ENCODE measurements at regions not wholly inside any gene's neighbourhood (a gene's known extent, or its start where the extent isn't known, plus 50 kb on each side); places are given as distances from the start of the nearest gene placed in this dataset.

GRCh38 chr12:107229827-107230226, 136.5 kb upstream of the CRY1 start:
- no peak overlapping the region for H3K4me3 ChIP-seq (ENCODE audit: low read length in 2 of 2)
- no peak for DNase-seq
- H3K9me3 ChIP-seq (ENCODE audit: control insufficient read depth, low read length): no peaks in the 10 kb centered on the region
- H3K27me3 ChIP-seq (ENCODE audit: control insufficient read depth in 1 of 2, insufficient read depth in 2 of 2, low read length in 1 of 2): peaks cover 0 to 4% of the 10 kb centered on the region in 2 donors
- WGBS, 2 donors: 74 to 80% methylated on average over 5 of the region's 5 CpGs
- intact Hi-C loops (cut with DNase I): no loop called here
- no peak overlapping the region for H3K27ac ChIP-seq (ENCODE audit: low read depth in 1 of 2, low read length in 2 of 2)
- no peak for ATAC-seq (ENCODE audit: low FRiP score)
- no peaks in the 10 kb centered on the region for H3K4me1 ChIP-seq (ENCODE audit: control insufficient read depth in 1 of 2, insufficient read depth in 2 of 2, low read length in 2 of 2)
- no peaks in the 10 kb centered on the region for H3K36me3 ChIP-seq (ENCODE audit: control insufficient read depth in 1 of 2, insufficient read depth in 2 of 2, low read length in 1 of 2)

- 86 to 87% methylated on average over 11 of the region's 11 CpGs for WGBS, 2 donors
- Histone ChIP-seq H3K4me3 (ENCODE audit: low read length in 2 of 2) (no peak overlapping the region), H3K4me1 (ENCODE audit: control insufficient read depth in 1 of 2, insufficient read depth in 2 of 2, low read length in 2 of 2) (no peaks in the 10 kb centered on the region), H3K27me3 (ENCODE audit: control insufficient read depth in 1 of 2, insufficient read depth in 2 of 2, low read length in 1 of 2) (peaks cover 3 to 4% of the 10 kb centered on the region in 2 donors), H3K36me3 (ENCODE audit: control insufficient read depth in 1 of 2, insufficient read depth in 2 of 2, low read length in 1 of 2) (no peaks in the 10 kb centered on the region), H3K27ac (ENCODE audit: low read depth in 1 of 2, low read length in 2 of 2) (no peak overlapping the region), H3K9me3 (ENCODE audit: control insufficient read depth, low read length) (no peaks in the 10 kb centered on the region)
- intact Hi-C loops (cut with DNase I): no loop called here
- DNase-seq (no peak), ATAC-seq (ENCODE audit: low FRiP score) (no peak)
Measured at GRCh38 chr12:107231303-107231702, 138.0 kb upstream of the CRY1 start.

- ATAC-seq (ENCODE audit: low FRiP score) (no peak), DNase-seq (no peak)
- Histone ChIP-seq H3K4me3 (ENCODE audit: low read length in 2 of 2) (no peak overlapping the region), H3K27ac (ENCODE audit: low read depth in 1 of 2, low read length in 2 of 2) (no peak overlapping the region), H3K4me1 (ENCODE audit: control insufficient read depth in 1 of 2, insufficient read depth in 2 of 2, low read length in 2 of 2) (no peaks in the 10 kb centered on the region), H3K27me3 (ENCODE audit: control insufficient read depth in 1 of 2, insufficient read depth in 2 of 2, low read length in 1 of 2) (peaks cover 3 to 4% of the 10 kb centered on the region in 2 donors), H3K9me3 (ENCODE audit: control insufficient read depth, low read length) (no peaks in the 10 kb centered on the region), H3K36me3 (ENCODE audit: control insufficient read depth in 1 of 2, insufficient read depth in 2 of 2, low read length in 1 of 2) (no peaks in the 10 kb centered on the region)
- intact Hi-C loops (cut with DNase I): no loop called here
- WGBS, 2 donors: 88 to 89% methylated on average over 3 of the region's 3 CpGs
Measured at GRCh38 chr12:107233551-107233950, 140.2 kb upstream of the CRY1 start.

- DNase-seq: no peak
- no peaks in the 10 kb centered on the region for H3K9me3 ChIP-seq (ENCODE audit: control insufficient read depth, low read length)
- intact Hi-C loops (cut with DNase I): no loop called here
- H3K27ac ChIP-seq (ENCODE audit: low read depth in 1 of 2, low read length in 2 of 2): no peak overlapping the region
- 81 to 84% methylated on average over 2 of the region's 2 CpGs for WGBS, 2 donors
- H3K36me3 ChIP-seq (ENCODE audit: control insufficient read depth in 1 of 2, insufficient read depth in 2 of 2, low read length in 1 of 2): no peaks in the 10 kb centered on the region
- H3K4me3 ChIP-seq (ENCODE audit: low read length in 2 of 2): no peak overlapping the region
- ATAC-seq (ENCODE audit: low FRiP score): no peak
- no peaks in the 10 kb centered on the region for H3K4me1 ChIP-seq (ENCODE audit: control insufficient read depth in 1 of 2, insufficient read depth in 2 of 2, low read length in 2 of 2)
- peaks cover 3 to 5% of the 10 kb centered on the region in 2 donors for H3K27me3 ChIP-seq (ENCODE audit: control insufficient read depth in 1 of 2, insufficient read depth in 2 of 2, low read length in 1 of 2)
Measured at GRCh38 chr12:107235600-107235999, 142.3 kb upstream of the CRY1 start.

GRCh38 chr12:107236824-107237511, 143.6 kb upstream of the CRY1 start:
- DNase-seq: no peak
- H3K27ac ChIP-seq (ENCODE audit: low read depth in 1 of 2, low read length in 2 of 2): no peak overlapping the region
- intact Hi-C loops (cut with DNase I): no loop called here
- no peaks in the 10 kb centered on the region for H3K4me1 ChIP-seq (ENCODE audit: control insufficient read depth in 1 of 2, insufficient read depth in 2 of 2, low read length in 2 of 2)
- H3K9me3 ChIP-seq (ENCODE audit: control insufficient read depth, low read length): no peaks in the 10 kb centered on the region
- no peak for ATAC-seq (ENCODE audit: low FRiP score)
- H3K4me3 ChIP-seq (ENCODE audit: low read length in 2 of 2): no peak overlapping the region
- peaks cover 3 to 4% of the 10 kb centered on the region in 2 donors for H3K27me3 ChIP-seq (ENCODE audit: control insufficient read depth in 1 of 2, insufficient read depth in 2 of 2, low read length in 1 of 2)
- WGBS, 2 donors: 50 to 56% methylated on average over 6 of the region's 6 CpGs
- no peaks in the 10 kb centered on the region for H3K36me3 ChIP-seq (ENCODE audit: control insufficient read depth in 1 of 2, insufficient read depth in 2 of 2, low read length in 1 of 2)

- intact Hi-C loops (cut with DNase I): no loop called here
- WGBS, 2 donors: 78 to 80% methylated on average over 3 of the region's 3 CpGs
- no peak for DNase-seq
Measured at GRCh38 chr12:107238296-107238695, 144.9 kb upstream of the CRY1 start.

GRCh38 chr12:107241411-107241810, 148.1 kb upstream of the CRY1 start:
- no peak for DNase-seq
- ATAC-seq (ENCODE audit: low FRiP score): no peak
- H3K36me3 ChIP-seq (ENCODE audit: control insufficient read depth in 1 of 2, insufficient read depth in 2 of 2, low read length in 1 of 2): no peaks in the 10 kb centered on the region
- peaks cover 1% of the 10 kb centered on the region for H3K9me3 ChIP-seq (ENCODE audit: control insufficient read depth, low read length)
- 0 to 8% methylated on average over 1 of the region's 1 CpG for WGBS, 2 donors
- intact Hi-C loops (cut with DNase I): no loop called here
- H3K4me3 ChIP-seq (ENCODE audit: low read length in 2 of 2): no peak overlapping the region
- H3K4me1 ChIP-seq (ENCODE audit: control insufficient read depth in 1 of 2, insufficient read depth in 2 of 2, low read length in 2 of 2): no peaks in the 10 kb centered on the region
- H3K27me3 ChIP-seq (ENCODE audit: control insufficient read depth in 1 of 2, insufficient read depth in 2 of 2, low read length in 1 of 2): peaks cover 0 to 2% of the 10 kb centered on the region in 2 donors
- H3K27ac ChIP-seq (ENCODE audit: low read depth in 1 of 2, low read length in 2 of 2): no peak overlapping the region

More at GRCh38 chr12:107238296-107238695, 144.9 kb upstream of the CRY1 start:
- H3K36me3 ChIP-seq (ENCODE audit: control insufficient read depth in 1 of 2, insufficient read depth in 2 of 2, low read length in 1 of 2): no peaks in the 10 kb centered on the region
- peaks cover 2 to 3% of the 10 kb centered on the region in 2 donors for H3K27me3 ChIP-seq (ENCODE audit: control insufficient read depth in 1 of 2, insufficient read depth in 2 of 2, low read length in 1 of 2)
- no peak overlapping the region for H3K27ac ChIP-seq (ENCODE audit: low read depth in 1 of 2, low read length in 2 of 2)
- peaks cover 1% of the 10 kb centered on the region for H3K9me3 ChIP-seq (ENCODE audit: control insufficient read depth, low read length)
- H3K4me3 ChIP-seq (ENCODE audit: low read length in 2 of 2): no peak overlapping the region
- no peaks in the 10 kb centered on the region for H3K4me1 ChIP-seq (ENCODE audit: control insufficient read depth in 1 of 2, insufficient read depth in 2 of 2, low read length in 2 of 2)
- no peak for ATAC-seq (ENCODE audit: low FRiP score)

- H3K36me3 ChIP-seq (ENCODE audit: control insufficient read depth in 1 of 2, insufficient read depth in 2 of 2, low read length in 1 of 2): no peaks in the 10 kb centered on the region
- intact Hi-C loops (cut with DNase I): no loop called here
- H3K9me3 ChIP-seq (ENCODE audit: control insufficient read depth, low read length): peaks cover 1% of the 10 kb centered on the region
- peaks cover 0 to 2% of the 10 kb centered on the region in 2 donors for H3K27me3 ChIP-seq (ENCODE audit: control insufficient read depth in 1 of 2, insufficient read depth in 2 of 2, low read length in 1 of 2)
- WGBS, 2 donors: 6 to 16% methylated on average over 4 of the region's 4 CpGs
- no peaks in the 10 kb centered on the region for H3K4me1 ChIP-seq (ENCODE audit: control insufficient read depth in 1 of 2, insufficient read depth in 2 of 2, low read length in 2 of 2)
- no peak overlapping the region for H3K4me3 ChIP-seq (ENCODE audit: low read length in 2 of 2)
- no peak overlapping the region for H3K27ac ChIP-seq (ENCODE audit: low read depth in 1 of 2, low read length in 2 of 2)
- no peak for DNase-seq
- ATAC-seq (ENCODE audit: low FRiP score): no peak
Measured at GRCh38 chr12:107242189-107242588, 148.8 kb upstream of the CRY1 start.

GRCh38 chr12:107243341-107243740, 150.0 kb upstream of the CRY1 start:
- no peak for ATAC-seq (ENCODE audit: low FRiP score)
- 28 to 29% methylated on average over 4 of the region's 4 CpGs for WGBS, 2 donors

More at GRCh38 chr12:107243341-107243740, 150.0 kb upstream of the CRY1 start:
- no peaks in the 10 kb centered on the region for H3K4me1 ChIP-seq (ENCODE audit: control insufficient read depth in 1 of 2, insufficient read depth in 2 of 2, low read length in 2 of 2)
- H3K9me3 ChIP-seq (ENCODE audit: control insufficient read depth, low read length): peaks cover 1% of the 10 kb centered on the region
- no peak overlapping the region for H3K27ac ChIP-seq (ENCODE audit: low read depth in 1 of 2, low read length in 2 of 2)
- H3K27me3 ChIP-seq (ENCODE audit: control insufficient read depth in 1 of 2, insufficient read depth in 2 of 2, low read length in 1 of 2): peaks cover 0 to 2% of the 10 kb centered on the region in 2 donors
- H3K4me3 ChIP-seq (ENCODE audit: low read length in 2 of 2): no peak overlapping the region
- no peaks in the 10 kb centered on the region for H3K36me3 ChIP-seq (ENCODE audit: control insufficient read depth in 1 of 2, insufficient read depth in 2 of 2, low read length in 1 of 2)
- intact Hi-C loops (cut with DNase I): no loop called here
- DNase-seq: no peak
